Choroid plexus epithelial cell (primary cell): ENCODE measurements at regions not wholly inside any gene's neighbourhood (a gene's known extent, or its start where the extent isn't known, plus 50 kb on each side); places are given as distances from the start of the nearest gene placed in this dataset.

ENCODE experiments used
- DNase-seq: peaks from one replicate; pipeline ENCODE4 v3.0.0-alpha.2; 2010; ENCODE audit warnings: low read depth
- H3K4me3 ChIP-seq: 2 replicates; pipeline ENCODE4 v1.5.1; 2011; ENCODE audit warnings: low read depth, mild to moderate bottlenecking, control low read depth, low read length, moderate library complexity
- CTCF ChIP-seq: conservative IDR thresholded peaks from 2 replicates; pipeline ENCODE4 v1.5.1; 2011; ENCODE audit warnings: low read depth, mild to moderate bottlenecking, control low read depth, inconsistent platforms, low read length, moderate library complexity

DNA sequence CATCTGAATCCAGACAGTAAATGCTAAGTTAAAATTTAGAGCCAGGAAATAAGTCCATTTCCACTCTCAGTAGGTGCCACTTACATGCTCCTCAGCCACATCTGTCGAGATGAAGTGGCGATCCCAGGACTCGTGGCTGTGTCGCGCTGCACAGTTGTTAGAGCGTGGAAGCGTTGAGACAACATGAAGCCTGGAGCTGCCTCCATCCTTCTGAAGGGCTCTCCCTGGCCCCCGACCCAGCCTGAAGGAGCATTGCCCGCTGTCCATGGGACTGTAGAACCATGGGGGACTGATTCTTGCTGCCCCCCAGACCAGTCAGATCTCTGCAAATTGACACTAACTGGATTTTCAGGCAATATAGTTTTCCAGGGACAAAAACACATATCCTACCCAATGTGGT is 58.9 kb downstream of the IRX1 start:
- no peak for TF ChIP-seq CTCF
- no peak overlapping the region for H3K4me3 ChIP-seq
- no peak for DNase-seq

DNA sequence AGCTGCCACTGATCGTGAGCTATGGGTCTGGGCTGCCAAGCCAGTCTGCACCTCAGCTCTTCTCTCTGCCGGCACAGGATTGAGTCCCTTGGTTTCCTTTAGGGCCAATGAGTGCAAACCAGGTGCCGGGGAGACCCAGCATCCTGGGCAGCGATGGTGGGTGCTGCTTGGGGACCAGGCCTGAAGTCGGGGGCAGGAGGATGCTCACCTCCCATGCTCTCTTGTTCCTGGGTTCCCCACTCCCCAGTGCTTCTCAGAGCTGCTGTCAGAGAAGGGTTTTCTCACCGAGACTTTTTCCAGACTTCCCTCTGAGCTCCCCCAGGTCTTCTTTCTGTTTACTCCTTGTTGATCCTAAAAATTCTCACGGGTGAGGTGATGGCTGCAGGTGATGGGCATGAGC is 61.2 kb downstream of the IRX1 start:
- no peak overlapping the region for H3K4me3 ChIP-seq
- DNase-seq: no peak
- no peak for TF ChIP-seq CTCF

DNA sequence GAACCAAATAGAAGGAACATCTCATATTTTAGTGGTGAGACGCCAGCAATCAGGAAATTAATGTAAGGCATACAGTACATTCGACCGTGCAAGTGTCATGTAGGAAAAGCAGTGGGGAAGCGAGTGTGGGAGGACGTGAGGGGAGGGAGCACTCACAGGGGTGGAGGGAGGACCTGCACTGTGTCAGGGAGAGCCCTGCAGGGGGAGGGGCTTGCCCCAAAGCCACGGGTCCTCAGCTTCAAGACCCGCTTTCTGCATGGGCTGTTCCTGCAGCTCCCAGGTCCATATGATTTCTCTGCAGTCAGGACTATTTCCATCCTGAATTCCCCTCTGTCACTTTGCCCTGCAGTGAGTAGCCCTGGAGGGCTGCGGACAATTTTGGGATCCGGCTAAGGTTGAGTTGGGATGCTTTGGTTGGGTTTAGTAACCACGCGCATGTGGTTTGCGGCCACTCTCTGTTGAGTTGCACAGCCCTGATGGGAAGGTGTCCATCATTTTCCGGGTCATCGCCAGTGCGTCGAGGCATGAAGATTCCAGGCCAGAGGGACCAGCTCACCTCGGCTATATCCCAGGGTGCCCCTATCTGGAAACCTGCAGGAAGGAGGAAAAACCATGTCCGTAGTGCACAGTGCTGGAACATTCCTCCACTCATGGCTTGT is 61.9 kb downstream of the IRX1 start:
- no peak for DNase-seq
- no peak overlapping the region for H3K4me3 ChIP-seq
- TF ChIP-seq CTCF: no peak

DNA sequence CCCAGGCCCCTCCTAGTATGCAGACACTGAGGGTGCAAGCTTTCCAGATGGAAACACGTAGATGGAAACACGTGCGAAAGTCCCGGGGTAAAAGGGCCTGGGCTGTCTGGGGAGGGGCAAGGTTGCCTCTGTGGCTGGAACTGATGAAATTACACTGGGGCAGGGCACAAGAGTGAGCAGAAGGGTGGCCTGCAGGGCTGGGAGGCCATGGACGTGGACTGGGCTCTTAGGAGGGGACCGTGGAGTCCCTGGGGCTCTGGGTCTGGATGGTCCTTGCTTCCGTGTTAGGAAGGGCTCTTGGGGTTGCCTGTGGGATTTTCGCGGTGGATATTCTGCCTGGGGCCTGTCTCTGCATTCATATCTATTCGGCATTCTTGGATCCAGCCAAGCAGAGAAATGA is 63.3 kb downstream of the IRX1 start:
- no peak overlapping the region for H3K4me3 ChIP-seq
- DNase-seq: no peak
- no peak for TF ChIP-seq CTCF

DNA sequence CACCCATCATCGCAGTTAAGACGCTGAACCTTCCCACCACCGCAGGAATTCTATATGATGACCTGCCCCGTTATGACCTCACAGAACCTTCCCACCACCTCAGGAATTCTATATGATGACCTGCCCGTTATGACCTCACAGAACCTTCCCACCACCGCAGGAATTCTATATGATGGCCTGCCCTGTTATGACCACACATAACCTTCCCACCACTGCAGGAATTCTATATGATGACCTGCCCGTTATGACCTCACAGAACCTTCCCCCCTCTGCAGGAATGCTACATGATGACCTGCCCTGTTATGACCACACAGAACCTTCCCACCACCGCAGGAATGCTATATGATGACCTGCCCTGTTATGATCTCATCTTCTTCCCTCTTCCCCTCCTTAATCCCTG is 64.3 kb downstream of the IRX1 start:
- no peak overlapping the region for H3K4me3 ChIP-seq
- no peak for DNase-seq
- no peak for TF ChIP-seq CTCF

- no peak for DNase-seq
- no peak for TF ChIP-seq CTCF
- no peak overlapping the region for H3K4me3 ChIP-seq
Observed at GRCh38 chr5:3660630-3661029, 65.0 kb downstream of the IRX1 start.

DNA sequence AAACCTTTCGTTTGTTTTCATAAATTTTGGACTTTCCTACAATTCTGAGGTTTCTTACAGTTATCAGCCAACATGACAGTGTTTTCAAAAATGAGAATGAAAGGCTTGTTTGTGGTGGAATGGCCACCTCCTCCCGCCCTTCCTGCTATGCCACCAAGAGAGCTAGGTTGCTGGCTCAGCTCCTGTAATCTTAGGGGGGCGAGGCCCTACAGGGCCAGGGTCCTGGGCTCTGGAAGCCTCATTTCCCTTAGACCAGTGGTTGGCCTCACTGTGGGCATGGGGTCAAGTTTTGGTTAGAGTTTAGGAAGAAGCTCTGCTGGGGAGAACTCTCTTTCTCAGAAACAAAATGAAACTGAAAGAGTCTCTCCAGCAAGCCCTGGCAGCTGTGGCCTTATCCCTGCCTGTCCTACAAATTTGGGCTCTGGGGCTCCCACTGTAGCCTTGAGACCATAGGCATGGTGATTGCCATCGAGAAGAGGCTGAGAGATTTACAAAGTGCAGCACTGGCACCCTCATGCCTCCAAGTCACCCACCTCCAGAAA is 66.2 kb downstream of the IRX1 start:
- DNase-seq: no peak
- no peak overlapping the region for H3K4me3 ChIP-seq
- no peak for TF ChIP-seq CTCF
